Heart right ventricle (tissue), 16 donors: ENCODE measurements at regions not wholly inside any gene's neighbourhood (a gene's known extent, or its start where the extent isn't known, plus 50 kb on each side); places are given as distances from the start of the nearest gene placed in this dataset.

Experiments used
- ATAC-seq, 8 donors: fragments of 200-7000 bp; cut with Tn5 transposase; one replicate each; pipeline ENCODE4 v1.9.1; 2020; ENCODE audit warnings: mild to moderate bottlenecking in 8 of 8, moderate library complexity in 8 of 8, moderate number of reproducible peaks in 1 of 8
- DNase-seq, 2 donors: peaks; one replicate each; pipeline ENCODE4 v3.0.0-alpha.2; 2020
- H3K27ac ChIP-seq, 10 donors: fragments of 200-600 bp; sonication (generic) in 2 of 10; one replicate each; pipeline versions ENCODE4 v1.5.0 to v1.8.0; 2020 to 2022; ENCODE audit warnings: mild to moderate bottlenecking in 3 of 10
- H3K27me3 ChIP-seq, 7 donors: fragments of 200-600 bp; one replicate each; pipeline ENCODE4 v1.8.0; 2021 to 2022; ENCODE audit warnings: mild to moderate bottlenecking in 2 of 7
- H3K36me3 ChIP-seq, 9 donors: fragments of 200-600 bp; sonication (generic) in 1 of 9; one replicate each; pipeline versions ENCODE4 v1.5.0 to v1.8.0; 2020 to 2022; ENCODE audit warnings: mild to moderate bottlenecking in 2 of 9
- H3K4me1 ChIP-seq, 9 donors: fragments of 200-600 bp; sonication (generic) in 1 of 9; one replicate each; pipeline versions ENCODE4 v1.5.0 to v1.8.0; 2020 to 2022; ENCODE audit warnings: mild to moderate bottlenecking in 4 of 9
- H3K4me3 ChIP-seq, 10 donors: fragments of 200-600 bp; sonication (generic) in 2 of 10; one replicate each; pipeline versions ENCODE4 v1.5.0 to v1.8.0; 2020 to 2022; ENCODE audit warnings: mild to moderate bottlenecking in 7 of 10, moderate library complexity in 2 of 10
- H3K9me3 ChIP-seq, 11 donors: fragments of 200-600 bp in 10 of 11; sonication (generic) in 2 of 11; one replicate each; pipeline versions ENCODE4 v1.5.0 to v1.8.0; 2013 to 2022; ENCODE audit warnings: mild to moderate bottlenecking in 2 of 11, control low read depth in 1 of 11, moderate library complexity in 1 of 11
- CTCF ChIP-seq, 9 donors: fragments of 200-600 bp; sonication (generic) in 2 of 9; IDR thresholded peaks; one replicate each; pipeline versions ENCODE4 v1.5.0 to v1.8.0; 2021 to 2022; ENCODE audit warnings: antibody characterized with exemption in 9 of 9, mild to moderate bottlenecking in 5 of 9, moderate library complexity in 1 of 9
- WGBS, 2 donors: extraction: QIAGEN DNeasy Blood & Tissue Kit; methylation state at CpG; one replicate each; pipeline ENCODE4 v1.1.7; 2013; ENCODE audit warnings: inconsistent platforms in 1 of 2; 5-methylcytosine and 5-hydroxymethylcytosine counted together
- intact Hi-C, 10 donors: fragments of 100-400 bp; cut with DNase I; formaldehyde crosslinking; loops; one replicate each; pipeline versions ENCODE4 v1.11.1 to v1.14.2; 2022
- donor health status: Arrhythmogenic right ventricular cardiomyopathy.
- donor health status: ischemic (EF 13 %, LVEDD 7.1; RV severe dilation, severe dysfunction).
- donor health status: healthy with polysubstance abuse.
- donor health status: DM: no; HTN: yes; CAD: no.
- donor health status: DM: no; HTN: no; CAD: no.
- donor health status: ischemic (EF 25% LVEDD 6.9; RV normal size, moderate dysfunction).
- donor health status: ischemic (EF 25% LVEDD 5.7; RV mildly dilated, moderate dysfunction).
- donor health status: healthy.
- donor health status: DM: yes; HTN: yes; CAD: no.
- donor health status: Ischemic cardiomyopathy.
- donor health status: ischemic (EF 35%, LVEDD 5.7; RV mildly dilated, moderate dysfunction).
- donor health status: nonischemic (EF 11% LVEDD 7.7; RV severe dilation, severe dysfunction).
- donor health status: DM: yes; HTN: yes; CAD: no.
- donor health status: PGD.
- donor health status: ischemic (EF 29% LVEDD 5.4; RV normal size, mild dysfunction).
- donor health status: nonischemic (EF 23%, LVEDD 6.1; RV moderate dilation, normal function).

- DNase-seq: no peak
- peaks cover 3 to 33% (median 20%) of the 10 kb centered on the region in 9 donors for H3K4me1 ChIP-seq
- H3K27me3 ChIP-seq: peaks cover 0 to 5% (median 0%) of the 10 kb centered on the region in 7 donors
- no peak for ATAC-seq
- H3K27ac ChIP-seq: no peak overlapping the region
- peaks cover 0 to 39% (median 0%) of the 10 kb centered on the region in 9 donors for H3K36me3 ChIP-seq
- H3K9me3 ChIP-seq: no peaks in the 10 kb centered on the region
- WGBS, 2 donors: 52 to 67% methylated on average over 7 of the region's 7 CpGs
- no peak for TF ChIP-seq CTCF (IDR thresholded peaks at IDR 0.05)
- intact Hi-C loops: no loop called here
- no peak overlapping the region for H3K4me3 ChIP-seq
These were observed 77.5 kb upstream of the CLCN4 start for GRCh38 chrX:10079231-10079630.

GRCh38 chrX:10083809-10084208, 73.0 kb upstream of the CLCN4 start:
- Histone ChIP-seq H3K27me3 (peaks cover 0 to 9% (median 0%) of the 10 kb centered on the region in 7 donors), H3K4me3 (peak overlapping the region in 2 of 10 donors; percentile 7 to 29), H3K27ac (peak overlapping the region; percentile 54 to 84 (median 74)), H3K36me3 (peaks cover 0 to 26% (median 0%) of the 10 kb centered on the region in 9 donors), H3K9me3 (no peaks in the 10 kb centered on the region), H3K4me1 (peaks cover 3 to 63% (median 42%) of the 10 kb centered on the region in 9 donors)
- 34 to 46% methylated on average over 2 of the region's 2 CpGs for WGBS, 2 donors
- DNase-seq (no peak), ATAC-seq (peak in 5 of 8 donors; percentile 17 to 54 (median 24))
- no peak for TF ChIP-seq CTCF (IDR thresholded peaks at IDR 0.05)
- intact Hi-C loops: loop anchor here in 2 of 10 donors (5.0 kb wide), 2 partner anchors 33 to 67 kb away; no protein-coding TSS in a partner anchor

DNA sequence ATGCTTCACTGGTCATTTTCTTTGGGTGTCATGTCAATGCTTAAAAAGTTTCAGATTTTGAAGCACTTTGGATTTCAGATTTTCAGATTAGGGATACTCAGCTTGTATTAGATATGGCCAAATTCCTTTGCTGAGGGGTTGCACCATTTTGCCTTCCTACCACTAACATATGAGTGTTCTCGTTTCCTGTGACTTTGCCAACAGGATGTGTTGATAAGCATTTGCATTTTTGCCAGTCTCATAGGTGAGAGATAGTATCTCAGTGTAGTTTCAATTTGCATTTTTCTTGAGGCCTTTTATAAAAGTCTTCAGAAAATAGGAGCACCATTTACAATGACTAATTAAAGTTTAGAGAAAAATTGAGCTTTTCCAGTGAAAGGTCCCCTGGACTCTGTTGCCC, 71.6 kb upstream of the CLCN4 start:
- 21 to 25% methylated on average over 1 of the region's 1 CpG for WGBS, 2 donors
- Histone ChIP-seq H3K4me1 (peaks cover 3 to 70% (median 47%) of the 10 kb centered on the region in 9 donors), H3K36me3 (peaks cover 0 to 15% (median 0%) of the 10 kb centered on the region in 9 donors), H3K9me3 (no peaks in the 10 kb centered on the region), H3K27ac (peak overlapping the region in 2 of 10 donors; percentile 3 to 63), H3K4me3 (no peak overlapping the region), H3K27me3 (peaks cover 0 to 12% (median 0%) of the 10 kb centered on the region in 7 donors)
- no peak for TF ChIP-seq CTCF (IDR thresholded peaks at IDR 0.05)
- ATAC-seq (no peak), DNase-seq (no peak)
- intact Hi-C loops: loop anchor here in 1 of 10 donors (5.0 kb wide), 1 partner anchor 33 kb away; no protein-coding TSS in a partner anchor

GRCh38 chrX:10086676-10087075, 70.1 kb upstream of the CLCN4 start:
- WGBS, 2 donors: 26 to 32% methylated on average over 8 of the region's 8 CpGs
- DNase-seq (peak; percentile 27 to 41), ATAC-seq (peak in 6 of 8 donors; percentile 28 to 59 (median 46))
- intact Hi-C loops: loop anchor here in 1 of 10 donors (5.0 kb wide), 1 partner anchor 34 kb away; no protein-coding TSS in a partner anchor
- no peak for TF ChIP-seq CTCF (IDR thresholded peaks at IDR 0.05)
- Histone ChIP-seq H3K4me1 (peaks cover 3 to 71% (median 47%) of the 10 kb centered on the region in 9 donors), H3K27me3 (peaks cover 0 to 12% (median 0%) of the 10 kb centered on the region in 7 donors), H3K9me3 (no peaks in the 10 kb centered on the region), H3K36me3 (peaks cover 0 to 13% (median 7%) of the 10 kb centered on the region in 9 donors), H3K27ac (peak overlapping the region in 6 of 10 donors; percentile 15 to 52 (median 32)), H3K4me3 (no peak overlapping the region)
